Skeletal muscle satellite cell (primary cell): ENCODE measurements at regions not wholly inside any gene's neighbourhood (a gene's known extent, or its start where the extent isn't known, plus 50 kb on each side); places are given as distances from the start of the nearest gene placed in this dataset.
A peak's percentile ranks its signal among the peaks of the same experiment; 100 is the strongest.

Source experiments
- H3K27me3 ChIP-seq: 2 replicates; pipeline ENCODE4 v1.7.0; 2013; ENCODE audit warnings: low read length; ENCODE audit not compliant: control insufficient read depth, insufficient read depth
- H3K36me3 ChIP-seq: 2 replicates; pipeline ENCODE4 v1.7.0; 2013; ENCODE audit warnings: mild to moderate bottlenecking, control low read depth, low read length; ENCODE audit not compliant: insufficient read depth
- H3K4me1 ChIP-seq: 2 replicates; pipeline ENCODE4 v1.7.0; 2013; ENCODE audit warnings: low read length; ENCODE audit not compliant: control insufficient read depth, insufficient read depth
- H3K4me2 ChIP-seq: 2 replicates; pipeline ENCODE4 v1.7.0; 2013; ENCODE audit warnings: mild to moderate bottlenecking, low read length
- H3K4me3 ChIP-seq: 2 replicates; pipeline ENCODE4 v1.7.0; 2013; ENCODE audit warnings: low read length
- H3K9ac ChIP-seq: 2 replicates; pipeline ENCODE4 v1.7.0; 2013; ENCODE audit warnings: mild to moderate bottlenecking, low read depth, low read length, moderate library complexity
- H3K9me3 ChIP-seq: replicated peaks from 2 replicates; pipeline ENCODE4 v1.7.0; 2013; ENCODE audit warnings: mild to moderate bottlenecking, control low read depth, low read length

DNA sequence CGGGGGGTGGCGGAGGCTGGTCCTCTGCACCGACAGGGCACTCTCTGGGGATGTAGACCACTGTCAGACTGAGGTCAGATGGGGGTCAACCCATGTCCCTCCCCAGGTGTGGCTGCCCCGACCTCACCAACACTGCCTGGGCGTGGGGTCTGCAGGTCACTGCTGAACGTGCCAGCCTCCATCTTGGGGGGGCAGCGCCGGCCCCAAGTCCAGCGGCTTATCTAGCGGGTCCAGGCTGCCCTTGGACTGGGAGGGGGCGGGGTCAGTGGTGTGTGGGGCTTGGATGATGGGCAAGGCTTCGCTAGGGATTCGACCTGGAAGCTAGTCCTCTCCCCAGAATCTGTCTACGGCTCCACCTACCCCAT, 178.2 kb downstream of the IGLL1 start:
- no peaks in the 10 kb centered on the region for H3K27me3 ChIP-seq
- no peak overlapping the region for H3K4me3 ChIP-seq
- H3K4me1 ChIP-seq = no peaks in the 10 kb centered on the region
- H3K9me3 ChIP-seq = no peaks in the 10 kb centered on the region
- H3K4me2 ChIP-seq = peak overlapping the region; percentile 33
- H3K36me3 ChIP-seq = no peaks in the 10 kb centered on the region
- H3K9ac ChIP-seq = no peak overlapping the region

DNA sequence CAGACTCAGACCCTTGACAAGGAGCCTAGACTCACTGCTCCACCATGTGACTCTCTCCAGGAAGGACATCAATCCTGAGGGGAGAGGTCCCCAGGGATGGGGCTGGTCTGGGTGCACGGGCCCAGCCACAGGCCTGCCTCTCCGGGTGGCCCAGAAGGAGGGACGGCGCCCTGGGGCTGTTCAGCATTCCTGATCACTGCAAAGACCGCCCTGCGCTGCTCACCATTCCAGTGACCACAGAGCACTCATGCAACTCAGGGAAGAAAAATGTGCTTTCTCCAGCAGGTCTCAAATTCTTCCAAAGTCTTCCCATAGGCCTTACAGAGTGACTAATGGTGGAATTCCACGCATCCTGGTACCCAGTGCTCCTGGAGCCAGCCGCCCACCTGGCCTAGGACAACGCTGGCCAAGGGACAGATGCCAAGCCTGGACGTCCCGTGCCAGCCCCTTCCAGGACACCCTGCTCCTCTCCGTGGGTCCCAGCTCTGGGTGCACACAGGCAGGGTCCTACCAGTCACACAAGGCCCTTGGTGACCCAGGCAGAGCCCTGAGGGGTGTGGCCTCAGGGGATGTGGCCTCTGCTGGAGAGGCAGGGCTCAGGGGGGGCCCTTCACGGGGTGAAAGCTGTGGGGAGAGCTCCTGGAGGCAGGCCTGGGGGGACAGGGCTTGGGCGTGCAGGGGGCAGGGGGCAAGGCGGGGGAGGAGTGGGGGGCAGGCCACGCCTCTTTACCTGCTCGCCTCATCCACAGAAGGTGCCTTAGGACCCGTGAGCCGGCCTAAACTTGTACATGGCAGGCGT, 178.8 kb downstream of the IGLL1 start:
- Histone ChIP-seq H3K4me3 (no peak overlapping the region), H3K4me2 (no peak overlapping the region), H3K9ac (no peak overlapping the region), H3K9me3 (no peaks in the 10 kb centered on the region), H3K4me1 (no peaks in the 10 kb centered on the region), H3K27me3 (no peaks in the 10 kb centered on the region), H3K36me3 (no peaks in the 10 kb centered on the region)

DNA sequence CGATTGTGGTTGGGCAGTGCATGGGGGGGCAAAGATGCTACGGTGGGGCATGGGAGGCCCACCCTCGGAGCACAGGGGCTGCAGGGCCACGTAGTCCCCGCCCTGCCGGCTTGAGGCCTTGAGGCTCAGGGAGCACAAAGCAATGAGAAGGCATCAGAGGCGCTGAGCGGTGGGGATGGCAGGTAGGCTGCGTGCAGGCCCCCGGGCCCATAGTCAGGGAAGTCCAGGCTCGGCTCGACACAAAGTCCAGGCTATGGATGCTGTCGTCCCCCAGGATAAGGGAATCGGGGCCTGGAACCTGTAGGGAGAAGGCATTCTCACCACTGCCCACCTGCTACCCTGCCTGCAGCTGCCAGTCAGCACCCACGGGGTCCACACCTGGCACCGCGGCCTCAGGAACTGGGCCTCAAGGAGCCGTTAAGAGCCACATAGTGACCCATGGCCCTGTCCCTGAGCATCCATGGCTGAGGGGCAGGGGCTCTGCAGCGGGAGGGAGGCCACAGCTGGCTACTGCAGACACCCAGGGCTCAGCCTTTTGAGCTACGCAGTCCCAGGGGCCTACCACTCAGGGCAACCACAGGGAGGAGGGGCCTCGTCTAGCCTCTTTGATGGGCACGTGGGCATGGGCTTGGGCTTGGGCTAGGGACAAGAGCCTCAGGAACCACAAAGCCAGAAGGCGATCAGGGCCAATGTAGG, 179.7 kb downstream of the IGLL1 start:
- H3K9me3 ChIP-seq = no peaks in the 10 kb centered on the region
- H3K4me2 ChIP-seq = no peak overlapping the region
- no peak overlapping the region for H3K4me3 ChIP-seq
- no peaks in the 10 kb centered on the region for H3K36me3 ChIP-seq
- H3K27me3 ChIP-seq = no peaks in the 10 kb centered on the region
- H3K9ac ChIP-seq = no peak overlapping the region
- H3K4me1 ChIP-seq = no peaks in the 10 kb centered on the region

DNA sequence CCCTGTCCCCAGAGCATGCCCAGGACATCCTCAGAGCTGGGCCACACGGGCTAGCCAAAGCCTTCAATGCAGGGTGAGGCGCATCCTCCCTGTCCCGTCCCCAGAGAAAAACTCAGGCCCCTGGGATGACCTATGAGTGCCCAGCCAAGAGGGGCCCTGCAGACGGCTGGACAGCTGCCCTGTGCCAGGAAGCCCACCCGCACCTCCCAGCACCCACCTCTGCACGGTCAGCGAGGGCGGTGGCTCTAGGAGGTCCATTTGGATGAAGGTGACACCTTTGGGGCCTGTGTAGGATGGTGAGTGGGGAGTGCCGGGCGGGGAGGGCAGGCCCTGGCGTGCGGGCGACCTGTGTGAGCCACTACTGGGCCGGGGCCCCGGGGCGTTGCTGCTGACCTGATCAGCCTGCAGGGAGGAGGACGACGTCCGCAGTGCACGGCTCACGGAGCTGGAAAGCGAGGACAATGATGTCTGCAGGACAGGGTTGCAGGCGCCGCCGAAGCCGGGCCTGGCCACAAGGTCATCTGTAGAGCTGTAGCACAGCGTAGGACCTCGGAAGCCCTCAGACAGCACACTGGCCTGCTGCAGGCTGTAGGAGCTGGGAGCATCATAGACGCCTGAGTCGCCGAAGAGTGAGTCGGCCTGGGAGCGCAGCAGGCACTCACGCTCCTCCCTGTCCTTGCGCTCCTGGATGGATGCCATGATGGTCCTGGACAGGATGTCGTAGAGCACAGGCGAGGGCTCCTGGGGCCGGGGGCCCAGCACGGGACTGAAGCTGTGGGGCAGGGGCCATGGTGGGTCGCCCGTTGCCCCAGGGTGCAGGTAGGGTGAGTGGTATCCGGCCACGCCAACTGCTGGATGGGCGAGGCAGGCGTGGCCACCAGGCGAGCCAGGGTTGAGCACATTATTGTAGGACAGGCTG, 180.5 kb downstream of the IGLL1 start:
- Histone ChIP-seq H3K9me3 (no peaks in the 10 kb centered on the region), H3K9ac (no peak overlapping the region), H3K4me3 (no peak overlapping the region), H3K4me2 (no peak overlapping the region), H3K36me3 (no peaks in the 10 kb centered on the region), H3K27me3 (no peaks in the 10 kb centered on the region), H3K4me1 (no peaks in the 10 kb centered on the region)

DNA sequence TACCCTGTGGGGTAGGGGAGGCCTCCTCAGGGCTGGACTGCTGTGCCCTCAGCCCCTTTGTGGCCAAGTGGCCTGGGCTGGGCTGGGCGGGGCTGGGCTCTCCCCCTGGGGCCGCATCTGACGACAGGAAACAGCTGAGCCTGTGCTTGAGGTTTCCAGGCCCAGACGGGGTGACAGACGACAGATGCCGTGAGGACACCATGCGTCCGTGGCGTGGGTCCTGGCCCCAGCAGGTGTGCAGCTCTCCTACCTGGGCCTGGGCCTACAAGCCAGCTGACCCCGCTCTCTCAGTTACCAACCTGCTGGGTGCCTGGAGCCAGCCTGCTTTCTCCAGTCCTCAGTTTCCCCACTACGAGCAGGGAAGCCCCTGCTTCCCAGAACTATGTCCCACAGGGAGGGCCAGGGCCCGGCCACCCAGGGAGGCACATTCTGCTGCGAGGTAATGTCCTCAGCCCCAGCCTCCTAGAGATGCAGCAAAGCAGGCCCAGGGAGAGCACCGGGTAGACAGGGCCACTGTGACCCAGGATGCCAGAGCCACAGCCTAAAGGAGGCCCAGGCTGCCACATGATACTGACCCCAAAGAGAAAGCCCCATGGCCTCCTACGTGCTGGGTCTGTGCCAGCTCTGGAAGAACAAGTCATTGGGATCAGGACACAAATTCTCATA, 181.3 kb downstream of the IGLL1 start:
- no peak overlapping the region for H3K4me2 ChIP-seq
- no peaks in the 10 kb centered on the region for H3K36me3 ChIP-seq
- no peaks in the 10 kb centered on the region for H3K27me3 ChIP-seq
- no peak overlapping the region for H3K9ac ChIP-seq
- no peaks in the 10 kb centered on the region for H3K9me3 ChIP-seq
- H3K4me3 ChIP-seq = no peak overlapping the region
- H3K4me1 ChIP-seq = no peaks in the 10 kb centered on the region

DNA sequence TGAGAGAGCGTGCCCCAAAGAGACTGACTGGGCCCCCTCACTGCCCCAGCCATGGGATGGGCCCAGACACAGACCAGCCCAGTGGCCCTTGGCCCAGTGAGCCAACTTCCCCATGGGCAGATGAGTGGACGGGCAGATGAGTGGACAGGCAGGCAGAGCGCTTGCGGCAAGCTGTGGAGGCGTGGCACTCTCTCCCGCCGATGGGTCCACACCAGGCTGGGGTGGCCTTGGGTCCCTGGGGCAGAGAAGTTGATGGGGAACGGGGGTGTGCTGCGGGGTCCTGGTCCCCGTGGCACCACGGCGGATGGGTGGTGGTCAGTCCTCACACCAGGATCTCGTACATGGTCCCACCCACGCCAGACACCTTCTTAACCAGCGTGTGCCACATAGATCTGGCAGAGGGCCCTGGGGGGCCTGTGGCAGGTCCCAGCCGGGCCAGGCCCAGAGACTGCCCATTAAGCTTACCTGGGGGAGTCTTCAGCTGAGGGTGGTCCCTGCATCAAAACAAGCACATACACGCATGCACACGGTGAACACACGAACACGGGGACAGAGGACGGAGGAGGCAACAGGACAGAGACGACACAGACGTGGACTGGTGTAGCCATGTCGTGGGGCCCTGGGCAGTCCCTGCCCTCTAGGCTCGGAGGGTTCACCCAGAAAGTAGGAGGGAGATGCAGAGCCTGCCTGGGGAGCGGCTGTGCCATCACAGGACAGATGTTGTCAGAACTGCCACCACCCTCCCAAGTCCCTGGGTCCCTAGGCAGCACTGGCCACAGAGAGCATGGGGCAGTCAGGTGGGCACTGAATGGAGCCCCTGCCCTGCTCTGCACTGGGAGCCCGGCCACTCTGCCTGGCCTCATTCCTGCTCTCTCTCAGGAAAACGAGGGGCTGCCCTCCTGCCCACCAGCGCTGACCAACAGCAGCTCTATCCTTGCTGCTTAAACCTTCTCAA, 182.2 kb downstream of the IGLL1 start:
- Histone ChIP-seq H3K4me2 (no peak overlapping the region), H3K4me3 (no peak overlapping the region), H3K36me3 (no peaks in the 10 kb centered on the region), H3K27me3 (no peaks in the 10 kb centered on the region), H3K9ac (no peak overlapping the region), H3K4me1 (no peaks in the 10 kb centered on the region), H3K9me3 (no peaks in the 10 kb centered on the region)

DNA sequence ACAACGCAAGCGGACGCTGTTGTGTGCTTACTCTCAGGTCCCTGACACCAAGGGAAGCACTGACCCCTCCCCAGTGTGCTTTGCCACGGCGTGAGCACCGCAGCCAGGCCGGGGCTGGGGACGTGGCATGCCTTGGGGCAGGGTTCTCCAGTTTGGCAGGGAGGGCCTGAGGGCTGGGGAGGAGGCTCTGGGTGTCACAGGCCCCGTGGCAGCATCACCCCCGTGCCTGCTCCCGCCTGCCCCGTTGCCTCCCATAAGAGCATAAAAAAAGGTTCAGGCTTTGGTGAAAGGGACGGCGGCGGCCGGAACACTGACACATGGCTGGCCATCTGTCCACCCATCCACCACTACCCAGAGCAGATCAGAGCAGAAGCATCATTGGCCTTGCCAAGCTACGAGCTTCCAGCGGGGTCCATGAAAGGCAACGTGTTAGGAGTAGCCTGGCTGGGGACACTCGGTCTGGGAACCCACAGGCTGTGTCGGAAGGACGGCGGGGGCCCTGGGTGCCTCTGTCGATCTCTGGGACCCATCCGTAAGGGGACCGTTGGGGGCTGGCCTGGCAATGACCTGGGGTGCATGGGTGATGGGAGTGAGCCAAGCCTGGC, 183.0 kb downstream of the IGLL1 start:
- H3K27me3 ChIP-seq = no peaks in the 10 kb centered on the region
- H3K36me3 ChIP-seq = no peaks in the 10 kb centered on the region
- no peaks in the 10 kb centered on the region for H3K9me3 ChIP-seq
- H3K4me1 ChIP-seq = no peaks in the 10 kb centered on the region
- H3K4me3 ChIP-seq = no peak overlapping the region
- no peak overlapping the region for H3K9ac ChIP-seq
- no peak overlapping the region for H3K4me2 ChIP-seq

DNA sequence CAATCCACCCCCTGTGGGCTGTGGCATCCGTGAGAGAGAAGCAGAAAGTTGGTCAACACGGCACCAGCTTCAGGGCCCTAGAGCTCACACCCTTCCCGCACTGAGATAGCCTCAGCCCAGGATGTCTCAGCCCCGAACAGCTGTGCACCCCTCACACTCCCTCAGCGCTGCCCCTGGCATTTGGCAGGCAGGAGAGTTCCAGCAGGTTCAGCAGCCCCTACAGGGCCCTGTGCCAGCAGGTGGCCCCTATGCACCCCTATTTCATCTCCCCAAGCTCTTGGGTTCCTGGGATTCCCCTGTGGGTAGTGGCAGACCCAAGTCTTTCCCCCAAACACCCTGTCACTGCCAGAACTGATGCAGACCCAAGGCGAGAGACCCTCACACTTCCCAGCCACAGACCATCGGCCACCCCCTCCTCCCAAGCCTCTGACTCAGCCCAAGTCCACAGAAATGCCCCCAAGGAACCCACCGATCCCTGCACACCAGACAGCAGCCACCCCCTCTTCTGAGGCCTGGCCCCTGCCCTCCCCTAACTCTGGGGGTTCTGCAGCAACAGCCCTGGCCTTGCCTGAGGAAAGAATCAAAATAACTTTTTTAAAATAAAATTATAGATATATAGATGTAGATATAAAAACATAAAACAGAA, 183.6 kb downstream of the IGLL1 start:
- Histone ChIP-seq H3K36me3 (no peaks in the 10 kb centered on the region), H3K4me3 (no peak overlapping the region), H3K9me3 (no peaks in the 10 kb centered on the region), H3K9ac (no peak overlapping the region), H3K27me3 (no peaks in the 10 kb centered on the region), H3K4me2 (no peak overlapping the region), H3K4me1 (no peaks in the 10 kb centered on the region)

DNA sequence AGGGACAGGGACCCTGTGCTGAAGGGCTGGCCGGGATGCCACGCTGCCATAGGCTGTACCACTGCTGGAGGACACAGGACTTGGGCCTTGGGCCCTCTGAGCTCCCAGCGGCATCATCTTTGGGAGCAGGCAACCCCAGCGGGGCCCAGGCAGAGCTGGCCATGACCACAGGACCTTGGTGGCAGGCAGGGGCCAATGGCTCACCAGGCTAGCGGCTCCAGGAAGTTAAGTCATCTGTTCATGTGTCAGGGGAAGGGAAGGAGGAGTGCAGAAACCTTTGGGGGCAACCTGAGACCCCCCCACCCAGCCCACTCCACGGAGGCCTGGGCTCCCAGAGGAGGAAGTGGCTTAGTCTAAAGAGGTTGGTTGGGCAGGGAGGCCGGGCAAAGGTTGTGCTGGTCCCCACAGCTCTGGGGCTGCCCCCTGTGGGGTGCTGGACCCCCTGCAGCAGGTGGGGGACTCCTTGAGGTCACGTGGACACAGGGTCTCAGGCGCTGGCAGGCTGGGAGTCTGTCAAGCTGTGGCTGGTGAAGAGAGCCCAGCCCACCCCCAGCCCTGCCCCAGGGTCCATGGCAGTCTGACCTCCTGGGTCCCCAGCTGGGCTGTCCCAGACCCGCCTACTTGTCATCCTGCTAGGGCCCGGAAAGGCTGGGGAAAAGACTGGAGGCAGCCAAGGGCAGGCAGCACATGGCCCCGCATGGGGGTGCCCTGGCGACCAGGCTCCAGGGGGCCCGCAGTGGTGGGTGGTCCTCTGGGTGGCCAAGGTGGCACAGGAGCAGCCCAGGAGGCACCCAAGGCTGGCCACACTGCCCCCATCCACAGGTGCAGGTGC, 184.3 kb downstream of the IGLL1 start:
- Histone ChIP-seq H3K9ac (no peak overlapping the region), H3K4me3 (no peak overlapping the region), H3K4me2 (no peak overlapping the region), H3K4me1 (no peaks in the 10 kb centered on the region), H3K36me3 (no peaks in the 10 kb centered on the region), H3K27me3 (no peaks in the 10 kb centered on the region), H3K9me3 (no peaks in the 10 kb centered on the region)
